MV-4-11 (cell line): ENCODE measurements at regions not wholly inside any gene's neighbourhood (a gene's known extent, or its start where the extent isn't known, plus 50 kb on each side); places are given as distances from the start of the nearest gene placed in this dataset.

Source experiments
- DNase-seq: peaks from one replicate; lab custom pipeline; 2025; lab: John Stamatoyannopoulos, UW

DNA sequence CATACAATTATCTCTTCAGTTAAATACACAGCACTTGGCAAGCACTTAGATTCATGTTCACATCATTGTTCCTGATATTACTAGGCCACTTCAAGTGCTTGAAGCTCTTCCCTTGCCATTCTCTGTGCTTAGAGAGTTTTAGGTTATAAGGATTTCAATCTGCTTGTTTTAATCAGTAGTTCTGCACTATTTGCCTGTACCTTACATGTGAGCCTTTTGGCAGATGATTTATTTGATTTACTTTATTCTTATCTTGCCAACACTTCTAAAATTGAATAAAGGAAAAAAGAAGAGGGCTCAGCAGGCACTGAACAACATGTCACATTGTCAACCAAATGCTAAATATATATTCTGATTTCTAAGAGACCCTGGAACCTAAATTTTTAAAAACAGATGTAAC, 363.8 kb upstream of the USP15 start:
- no peak for DNase-seq

DNA sequence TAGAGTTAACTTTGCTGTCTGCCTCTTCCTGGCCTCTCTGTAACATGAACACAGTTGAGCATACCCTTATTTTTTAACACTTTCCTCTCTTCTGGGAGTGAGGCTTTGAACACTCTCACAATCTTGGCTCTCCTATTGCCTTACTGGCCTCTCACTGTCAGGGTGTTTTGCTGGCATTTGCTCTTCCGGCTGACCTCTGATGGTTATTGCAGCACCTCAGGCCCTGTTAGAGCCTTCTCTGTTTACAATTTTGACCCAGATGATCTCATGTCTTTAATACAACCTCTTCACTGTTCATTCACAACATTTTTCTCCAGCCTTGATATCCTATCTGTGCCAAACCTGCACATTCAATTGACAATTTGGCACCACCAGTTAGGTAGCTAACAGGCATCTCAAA, 357.8 kb upstream of the USP15 start:
- no peak for DNase-seq

DNA sequence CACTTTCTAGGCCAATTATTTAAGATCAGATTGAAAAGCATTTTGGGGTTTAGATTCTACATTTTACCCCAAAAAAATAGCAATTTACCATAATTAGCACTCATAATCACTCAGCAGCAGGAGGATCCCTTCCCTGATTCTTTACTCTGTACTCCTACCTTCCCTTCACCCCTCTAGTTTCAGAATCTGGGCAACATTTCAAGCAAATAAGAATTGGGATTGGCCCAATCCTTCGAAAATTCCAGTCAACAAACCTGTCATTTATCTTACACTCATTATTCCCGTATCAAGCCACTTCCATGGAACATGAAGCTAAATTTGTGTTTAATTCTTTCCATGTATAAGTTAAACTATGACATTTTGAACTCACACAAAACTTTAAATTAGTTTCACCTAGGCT, 349.1 kb upstream of the USP15 start:
- DNase-seq, result no peak

DNA sequence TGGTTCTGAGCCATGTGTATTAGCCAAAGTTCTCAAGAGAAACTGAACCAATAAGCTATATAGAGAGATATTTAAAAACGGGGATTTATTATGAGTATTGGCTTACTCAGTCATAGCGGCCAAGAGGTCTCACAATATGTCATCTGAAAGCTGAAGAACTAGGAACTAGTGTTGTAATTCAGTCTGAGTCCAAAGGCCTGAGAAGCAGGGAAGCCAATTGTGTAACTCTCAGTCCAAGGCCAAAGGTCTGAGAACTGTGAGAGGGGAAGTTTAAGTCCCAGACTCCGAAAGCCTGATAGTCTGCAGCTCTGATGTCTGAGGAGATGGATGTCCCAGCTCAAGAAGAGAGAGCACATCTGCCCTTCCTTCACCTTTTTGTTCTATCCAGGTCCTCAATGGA, 344.8 kb upstream of the USP15 start:
- peak; percentile 5 for DNase-seq

DNA sequence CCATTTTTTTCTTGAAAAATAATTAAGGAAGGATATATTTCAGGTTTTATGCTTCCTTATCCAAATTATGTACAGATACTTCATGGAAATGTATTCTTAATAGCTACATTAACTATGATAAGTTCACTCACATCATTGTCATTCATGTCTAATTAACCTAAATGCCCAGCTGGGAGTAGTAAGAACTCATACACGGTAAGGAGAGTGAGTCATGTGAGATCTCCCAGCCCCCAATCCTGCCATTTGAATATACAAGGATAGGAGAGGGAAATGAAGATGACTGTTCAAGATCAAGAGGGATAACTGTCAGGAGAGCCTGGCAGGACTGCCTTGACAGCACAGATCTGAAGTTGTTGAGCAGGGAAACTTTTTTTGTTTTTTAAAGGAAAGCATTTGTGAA, 343.4 kb upstream of the USP15 start:
- no peak for DNase-seq

DNA sequence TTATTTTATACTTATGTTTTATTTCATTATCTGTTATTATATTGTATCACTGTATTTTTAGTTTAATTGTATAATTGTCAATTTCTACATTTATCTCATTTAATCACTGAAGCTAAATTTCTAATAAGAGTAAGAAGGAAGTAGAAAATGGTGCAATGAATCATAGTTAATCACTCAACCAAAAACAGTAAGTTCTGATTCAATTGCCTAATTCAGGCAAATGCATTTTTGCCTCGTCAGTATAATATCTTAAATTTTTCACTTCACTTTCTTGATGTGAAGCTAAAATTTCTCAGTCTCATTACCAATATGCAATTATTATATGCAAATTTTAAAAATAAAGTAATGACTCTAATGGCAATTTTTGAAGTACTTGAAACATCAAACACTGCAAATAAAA, 340.5 kb upstream of the USP15 start:
- DNase-seq, result no peak

DNA sequence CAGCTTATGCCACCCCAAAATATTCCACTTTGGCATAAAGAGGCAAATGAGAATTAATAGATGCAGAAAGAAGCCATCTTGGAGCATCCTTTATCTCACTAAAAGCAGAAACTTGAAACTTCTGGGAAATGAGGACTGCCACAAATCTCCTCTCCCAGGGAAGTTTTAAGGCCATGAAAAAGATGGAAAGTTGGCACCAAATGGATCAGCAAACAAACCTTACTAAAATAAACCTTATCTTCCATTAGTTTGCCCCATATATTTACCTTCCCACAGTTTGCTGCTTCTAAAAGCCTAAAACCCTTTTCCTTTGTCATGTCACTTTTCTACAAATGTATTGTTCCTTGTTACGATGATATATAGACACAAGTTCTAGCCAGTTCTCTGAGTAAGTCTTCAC, 340.0 kb upstream of the USP15 start:
- DNase-seq, result no peak

DNA sequence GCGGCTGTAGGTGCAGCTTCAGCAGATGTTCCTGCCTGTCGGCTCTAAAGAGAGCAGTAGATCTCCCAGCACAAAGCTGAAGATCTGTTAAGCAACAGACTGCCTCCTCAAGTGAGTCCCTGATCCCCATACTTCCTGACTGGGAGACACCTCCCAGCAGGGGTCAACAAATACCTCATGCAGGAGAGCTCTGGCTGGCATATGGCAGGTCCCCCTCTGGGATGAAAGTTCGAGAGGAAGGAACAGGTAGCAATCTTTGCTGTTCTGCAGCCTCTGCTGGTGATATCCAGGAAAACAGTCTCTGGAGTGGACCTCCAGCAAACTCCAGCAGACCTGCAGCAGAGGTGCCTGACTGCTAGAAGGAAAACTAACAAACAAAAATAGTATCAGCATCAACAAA, 337.1 kb upstream of the USP15 start:
- no peak for DNase-seq

DNA sequence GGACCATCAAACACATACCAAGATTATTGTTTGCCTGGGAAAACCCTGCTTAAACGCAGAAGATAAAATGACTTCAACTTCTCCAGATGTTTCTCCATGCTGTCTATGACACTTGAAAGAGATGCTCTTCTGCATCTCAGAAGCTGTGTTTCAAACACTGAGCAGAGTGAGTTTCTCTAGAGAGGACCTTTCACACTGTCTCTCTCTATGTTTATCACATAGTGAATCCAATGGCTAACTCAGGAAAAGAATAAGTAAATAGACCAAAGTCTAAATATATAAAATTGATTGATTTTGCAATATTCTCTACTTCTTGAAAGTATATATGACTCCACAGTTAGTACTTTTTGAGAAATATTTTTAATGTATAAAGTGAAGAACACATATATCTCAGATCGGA, 325.6 kb upstream of the USP15 start:
- DNase-seq, result no peak

DNA sequence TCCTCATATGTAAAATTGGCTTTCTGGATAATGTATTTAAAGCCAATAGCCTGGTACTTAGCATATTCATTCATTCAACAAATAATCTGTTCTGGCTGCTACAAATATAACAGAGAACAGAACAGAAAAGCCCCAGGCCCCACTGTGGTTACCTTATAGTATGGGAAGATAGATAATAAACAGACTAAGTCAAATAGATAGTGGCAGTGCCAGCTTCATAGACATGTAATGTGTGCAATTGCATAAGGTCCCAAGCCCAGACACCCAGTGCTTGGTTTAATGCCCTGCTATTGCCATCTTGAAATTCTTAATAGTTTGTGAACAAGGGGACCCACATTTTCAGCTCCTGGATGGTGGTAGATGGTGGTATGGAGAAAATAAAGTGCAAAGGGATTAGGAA, 320.2 kb upstream of the USP15 start:
- DNase-seq, result no peak

DNA sequence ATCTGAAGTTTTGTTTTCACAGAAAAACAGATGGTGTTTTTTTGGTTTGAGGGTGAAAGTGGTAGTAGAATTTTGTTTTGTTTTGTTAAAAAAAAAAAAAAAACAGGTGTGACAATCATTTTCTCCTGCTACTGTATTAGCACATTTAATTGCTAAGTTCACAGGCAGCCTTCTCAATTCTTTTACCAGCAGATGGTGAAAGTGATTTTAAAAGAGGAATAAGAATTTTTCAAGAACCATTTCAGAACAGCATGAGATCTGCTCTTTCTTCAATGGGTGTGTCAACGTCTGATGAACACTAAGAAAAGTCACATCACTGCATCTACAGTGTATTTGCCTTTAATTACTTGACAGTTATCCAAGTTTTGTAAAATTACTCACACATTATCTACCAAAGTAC, 303.7 kb upstream of the USP15 start:
- no peak for DNase-seq

DNA sequence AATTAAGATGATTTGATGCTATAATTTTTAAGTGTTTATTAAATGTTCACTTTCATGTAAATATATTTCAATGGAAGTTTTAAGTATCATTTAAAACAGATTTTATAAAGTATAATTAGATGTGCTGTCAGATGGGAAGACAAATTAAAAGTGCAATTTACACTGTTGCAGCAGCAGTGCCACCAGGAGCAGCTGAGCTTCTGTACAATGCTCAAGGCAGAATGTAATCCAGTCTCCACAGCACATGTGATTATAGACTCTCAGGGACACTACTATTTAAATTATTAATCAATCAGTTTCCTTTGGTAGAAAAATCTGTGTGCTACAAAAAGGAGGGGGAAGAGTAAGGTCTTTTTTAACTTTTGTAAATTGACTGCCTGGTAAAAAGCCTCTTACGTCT, 285.7 kb upstream of the USP15 start:
- DNase-seq, result no peak

DNA sequence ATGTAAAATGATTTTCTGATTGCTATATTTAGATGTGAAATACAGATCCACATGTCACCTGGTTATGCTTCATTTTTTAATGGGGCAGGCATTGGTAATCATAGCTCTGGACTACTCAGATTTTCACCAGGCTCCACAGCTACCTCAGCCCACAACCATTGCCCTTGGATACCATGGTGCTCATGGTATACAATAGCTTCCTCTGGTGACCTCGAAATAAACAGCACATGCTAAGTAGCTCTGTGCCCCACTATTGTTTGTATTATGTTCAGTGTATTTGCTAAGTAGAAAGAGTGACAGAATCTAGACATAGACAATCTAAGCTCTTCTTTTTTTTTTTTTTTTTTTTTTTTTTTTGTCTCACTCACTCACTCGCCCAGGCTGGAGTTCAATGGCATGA, 274.4 kb upstream of the USP15 start:
- no peak for DNase-seq

DNA sequence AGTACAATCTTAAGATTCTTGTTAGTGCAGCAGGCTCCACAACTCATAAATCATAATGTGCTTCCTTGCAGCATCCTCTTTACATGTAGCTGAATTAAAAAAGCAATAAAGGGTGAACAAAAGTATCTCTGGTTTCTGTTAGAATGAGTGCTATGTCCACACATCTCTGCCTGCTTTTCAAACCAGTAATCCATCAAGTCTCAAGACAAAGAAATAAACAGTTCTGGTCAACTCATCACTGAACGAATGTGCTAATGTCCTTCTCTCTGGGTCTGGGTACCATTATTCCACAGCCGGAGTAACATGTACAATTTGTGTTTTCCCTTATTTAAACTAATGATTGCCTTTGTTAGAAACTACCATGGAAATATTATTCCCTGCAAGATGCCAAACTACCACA, 273.0 kb upstream of the USP15 start:
- DNase-seq, result no peak

DNA sequence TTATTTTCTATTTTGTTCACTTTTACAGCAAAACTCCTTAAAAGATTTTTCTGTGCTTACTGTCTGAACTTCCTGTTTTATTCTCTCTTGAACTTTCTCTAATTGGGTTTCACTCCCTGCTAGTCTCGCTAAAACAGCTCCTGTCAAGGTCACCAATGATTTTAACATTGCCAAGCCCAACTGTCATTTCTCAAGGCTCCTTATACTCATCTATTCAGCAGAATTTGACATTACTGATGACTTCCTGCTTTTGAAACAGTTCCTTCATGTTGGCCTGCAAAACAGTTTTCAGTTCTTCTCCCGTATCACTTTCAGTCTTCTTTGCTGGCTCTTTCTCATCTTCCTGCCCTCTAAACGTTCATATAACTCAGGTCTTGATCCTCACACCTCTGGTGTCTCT, 268.5 kb upstream of the USP15 start:
- DNase-seq, result peak; percentile 64

DNA sequence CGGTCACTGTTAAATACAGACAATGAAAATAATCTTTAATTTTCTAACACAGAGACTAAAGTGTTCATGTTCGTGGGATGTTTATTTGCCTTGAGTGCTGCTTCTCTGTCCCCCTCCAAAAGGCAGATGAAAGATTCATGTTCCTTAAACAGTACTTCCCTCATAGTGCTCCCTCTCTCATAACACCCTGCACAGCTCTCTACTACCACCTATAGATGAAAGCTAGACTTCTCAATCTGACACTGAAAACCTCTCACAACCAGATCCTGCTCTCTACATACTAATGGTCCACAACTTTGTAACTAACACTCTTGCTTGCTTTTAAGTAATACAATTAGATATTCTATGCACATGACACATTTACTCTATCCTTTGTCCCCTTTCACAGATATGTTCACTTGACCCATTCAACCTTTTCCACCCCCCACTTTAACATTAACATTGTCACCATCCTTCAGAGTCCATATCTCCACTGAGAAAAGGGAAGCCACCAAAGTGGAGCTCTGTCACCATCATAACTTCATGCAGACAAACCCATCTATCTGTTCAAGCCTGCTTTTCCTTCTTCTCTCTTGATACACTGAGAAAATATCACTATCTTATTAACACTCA, 266.4 kb upstream of the USP15 start:
- peak; percentile 62 for DNase-seq

DNA sequence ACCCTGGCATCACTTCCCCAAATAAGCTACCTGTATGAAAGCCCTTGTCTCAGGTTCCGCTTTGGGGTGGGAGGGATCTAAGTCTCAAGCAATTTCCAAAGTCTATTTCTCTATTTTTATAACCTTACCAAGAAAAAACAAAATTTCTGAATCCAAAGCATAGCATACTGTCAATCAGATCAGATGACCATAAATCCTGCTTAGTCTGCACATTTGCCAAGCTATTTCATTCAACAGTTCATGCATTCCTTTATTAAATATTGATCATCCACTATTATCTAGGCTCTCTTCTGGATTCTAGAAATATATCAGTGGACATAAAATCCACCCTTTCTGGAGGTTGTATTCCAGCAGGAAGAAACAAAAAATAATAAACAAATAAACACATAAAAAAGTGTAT, 263.5 kb upstream of the USP15 start:
- DNase-seq, result no peak

DNA sequence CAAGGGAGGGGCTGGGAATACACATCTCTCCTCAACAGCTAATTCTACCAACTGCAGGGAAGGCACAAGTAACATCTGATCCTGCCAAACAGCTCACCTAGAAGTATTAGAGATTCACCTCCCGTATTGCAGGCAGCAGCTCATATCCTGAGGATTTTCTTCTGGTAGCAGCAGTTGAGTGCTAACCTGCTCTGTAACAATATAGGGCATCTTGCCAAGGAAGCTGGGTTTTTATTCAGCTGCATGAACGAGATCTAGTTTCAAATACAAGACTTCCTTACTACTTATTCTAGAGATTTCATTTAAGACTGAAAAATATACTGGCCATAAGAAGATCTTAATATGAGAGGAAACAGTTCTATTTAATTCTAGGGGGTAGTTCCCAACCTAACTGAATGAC, 261.4 kb upstream of the USP15 start:
- no peak for DNase-seq

DNA sequence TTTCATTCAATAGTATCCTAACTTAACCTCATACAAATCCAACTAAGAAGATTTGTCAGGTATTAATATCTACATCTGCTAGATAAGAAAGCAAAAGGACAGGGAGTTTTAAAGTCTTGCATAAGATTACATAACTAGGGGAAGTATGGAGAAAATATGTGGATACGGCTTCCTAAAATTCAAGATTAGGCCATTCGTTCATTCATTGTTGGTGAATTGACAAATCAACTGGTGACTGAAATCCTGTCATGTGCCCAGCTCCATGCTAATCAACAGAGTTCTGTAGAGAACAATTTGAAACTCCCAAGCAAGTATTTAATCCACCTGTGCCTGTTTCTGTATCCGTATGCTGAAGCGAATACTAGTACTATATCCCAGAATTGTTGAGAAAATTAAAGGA, 260.9 kb upstream of the USP15 start:
- DNase-seq, result no peak

DNA sequence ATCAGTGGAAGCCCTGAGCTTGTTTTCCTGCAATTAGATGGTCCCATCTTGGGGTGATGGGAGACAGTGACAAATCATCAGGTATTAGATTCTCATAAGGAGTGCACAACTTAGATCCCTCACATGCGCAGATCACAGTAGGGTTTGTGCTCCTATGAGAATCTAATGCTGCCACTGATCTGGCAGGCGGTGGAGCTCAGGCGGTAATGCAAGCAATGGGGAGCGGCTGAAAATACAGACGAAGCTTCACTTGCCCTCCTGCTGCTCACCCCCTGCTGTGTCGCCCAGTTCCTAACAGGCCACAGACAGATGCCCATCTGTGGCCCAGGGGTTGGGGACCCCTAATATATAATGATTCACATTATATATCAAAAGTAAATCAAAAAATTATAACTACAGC, 258.8 kb upstream of the USP15 start:
- DNase-seq, result no peak

DNA sequence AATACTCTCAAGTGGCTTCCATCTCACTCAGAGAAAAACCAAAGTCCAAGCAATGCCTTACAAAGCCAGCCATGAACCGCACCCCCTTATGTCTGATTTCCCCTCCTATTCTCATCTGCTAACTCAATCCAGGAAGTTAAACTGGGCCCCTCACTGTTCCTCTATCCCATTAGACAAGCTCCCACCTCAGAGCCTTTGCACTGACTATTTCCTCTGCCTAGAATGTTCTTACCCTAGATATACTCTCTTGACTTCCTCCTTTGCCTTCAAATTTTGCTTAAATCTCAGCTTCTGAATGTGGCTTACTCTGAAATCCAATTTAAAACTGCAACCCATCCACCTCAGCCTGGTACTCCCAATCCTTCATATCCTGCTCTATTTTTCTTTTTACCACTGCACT, 257.0 kb upstream of the USP15 start:
- DNase-seq, result no peak

DNA sequence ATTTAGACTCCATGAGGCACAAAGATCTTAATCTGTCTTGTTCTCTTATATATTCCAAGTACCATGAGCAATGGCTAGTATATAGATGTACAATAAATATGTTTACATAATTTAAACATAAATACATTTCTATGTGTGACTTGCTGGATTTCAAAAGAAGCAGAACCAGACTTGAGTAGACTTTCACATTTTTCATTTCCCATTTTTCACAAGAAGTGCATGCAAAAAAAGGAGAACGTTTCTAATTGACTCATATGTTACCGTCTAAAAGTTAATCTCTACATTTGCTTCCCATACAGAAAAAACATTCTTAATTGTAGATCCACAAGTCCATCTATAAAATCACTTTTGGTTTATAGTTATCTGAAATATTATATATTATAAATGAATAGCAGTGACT, 256.5 kb upstream of the USP15 start:
- no peak for DNase-seq

DNA sequence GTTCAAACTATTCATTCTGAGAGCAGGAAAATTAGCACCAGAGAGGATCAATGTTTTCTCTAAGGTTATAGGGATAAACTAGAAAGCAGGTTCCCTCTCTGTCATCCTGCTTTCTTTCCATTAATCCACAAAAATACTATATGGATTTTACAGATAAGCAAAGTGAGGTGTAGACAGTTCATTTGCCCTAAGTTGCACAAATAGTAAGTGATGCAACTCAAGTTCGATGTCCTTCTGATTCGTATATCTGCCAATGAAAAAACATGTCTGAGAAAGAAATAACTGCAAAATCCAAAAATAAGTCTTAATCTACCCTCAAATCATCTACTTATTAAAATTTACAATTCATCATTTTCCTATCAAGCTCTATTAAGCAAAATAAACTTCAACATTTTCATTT, 254.6 kb upstream of the USP15 start:
- no peak for DNase-seq

DNA sequence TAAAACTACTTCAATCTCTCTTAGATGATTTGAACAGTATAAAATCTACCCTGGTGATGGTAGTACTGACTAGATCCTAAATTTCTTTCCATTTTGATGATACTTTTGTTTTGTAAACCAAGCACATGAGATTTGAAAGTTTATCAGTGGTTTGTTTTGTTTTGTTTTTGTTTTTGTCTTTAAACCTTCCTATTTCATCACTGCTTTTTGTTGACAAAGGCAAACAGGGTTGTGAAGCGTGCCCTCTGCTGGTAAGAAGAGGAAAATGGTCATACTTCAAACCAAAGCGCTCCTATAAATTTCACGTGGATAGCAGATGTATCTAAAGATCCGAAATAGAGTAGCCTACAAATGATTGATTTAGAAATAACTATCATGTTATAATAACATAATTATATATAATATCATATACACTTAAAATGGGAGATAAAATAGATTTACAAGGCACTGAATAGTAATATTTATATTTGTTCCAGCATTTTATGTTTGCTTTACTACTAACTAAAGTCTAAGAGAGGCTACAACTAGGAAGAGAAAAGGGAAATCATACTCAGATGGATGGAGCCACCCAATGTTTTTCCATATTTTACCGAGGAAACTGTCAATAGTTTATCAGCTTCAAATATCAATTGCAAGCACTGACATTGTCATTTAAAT, 254.0 kb upstream of the USP15 start:
- no peak for DNase-seq

DNA sequence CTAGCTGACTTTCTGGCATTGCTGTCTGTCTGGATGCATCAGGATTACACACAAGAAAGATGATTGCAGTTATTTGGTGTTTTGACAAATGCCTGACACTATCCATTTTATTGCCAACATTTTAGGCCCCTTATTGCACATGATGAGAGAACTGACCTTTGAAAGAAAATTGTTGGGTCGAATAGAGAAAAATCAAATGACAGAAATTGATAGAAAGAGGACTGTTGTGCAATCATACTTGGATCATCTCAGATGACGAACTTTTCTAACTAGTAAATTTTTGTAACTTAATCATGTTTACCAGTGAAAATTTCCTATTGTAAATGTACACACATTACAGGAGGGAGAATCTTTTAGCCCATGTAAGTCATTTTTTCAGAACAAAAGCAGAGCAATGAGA, 251.5 kb upstream of the USP15 start:
- no peak for DNase-seq
